CD4-positive, alpha-beta T cell treated with Interleukin-2 at 100 ng/mL for 4 hours (primary cell): ENCODE measurements at regions not wholly inside any gene's neighbourhood (a gene's known extent, or its start where the extent isn't known, plus 50 kb on each side); places are given as distances from the start of the nearest gene placed in this dataset.

ENCODE experiments used
- DNase-seq: peaks from one replicate; pipeline ENCODE4 v3.0.0-alpha.2; 2020; ENCODE audit warnings: low spot score

- DNase-seq = no peak
Measured at GRCh38 chr9:73459817-73460216, 308.2 kb downstream of the ANXA1 start.

GRCh38 chr9:73468716-73469115 lies 317.1 kb downstream of the ANXA1 start:
- DNase-seq = no peak

GRCh38 chr9:73470766-73471165 lies 319.1 kb downstream of the ANXA1 start:
- DNase-seq = no peak

- DNase-seq = no peak
Measured at GRCh38 chr9:73474002-73474600, 322.4 kb downstream of the ANXA1 start.

- DNase-seq = no peak
Measured at GRCh38 chr9:73474625-73475024, 323.0 kb downstream of the ANXA1 start.

GRCh38 chr9:73494894-73495293 lies 343.2 kb downstream of the ANXA1 start:
- no peak for DNase-seq

GRCh38 chr9:73497796-73498195 lies 346.1 kb downstream of the ANXA1 start:
- DNase-seq = no peak

- DNase-seq = no peak
Measured at GRCh38 chr9:73515216-73515615, 363.6 kb downstream of the ANXA1 start.

- no peak for DNase-seq
Measured at GRCh38 chr9:73523391-73523790, 371.7 kb downstream of the ANXA1 start.

GRCh38 chr9:73525350-73525749 lies 373.7 kb downstream of the ANXA1 start:
- no peak for DNase-seq

- DNase-seq = no peak
Measured at GRCh38 chr9:73527521-73527920, 375.9 kb downstream of the ANXA1 start.

- DNase-seq = no peak
Measured at GRCh38 chr9:73528926-73529325, 377.3 kb downstream of the ANXA1 start.

- DNase-seq = no peak
Measured at GRCh38 chr9:73529666-73530065, 378.0 kb downstream of the ANXA1 start.

- DNase-seq = no peak
Measured at GRCh38 chr9:73531051-73531532, 379.4 kb downstream of the ANXA1 start.

- no peak for DNase-seq
Measured at GRCh38 chr9:73531658-73532057, 380.0 kb downstream of the ANXA1 start.

- no peak for DNase-seq
Measured at GRCh38 chr9:73532985-73533384, 381.3 kb downstream of the ANXA1 start.

GRCh38 chr9:73536403-73536802 lies 384.7 kb downstream of the ANXA1 start:
- no peak for DNase-seq

- DNase-seq = no peak
Measured at GRCh38 chr9:73537561-73537960, 385.9 kb downstream of the ANXA1 start.

- no peak for DNase-seq
Measured at GRCh38 chr9:73539881-73540390, 388.3 kb downstream of the ANXA1 start.

- DNase-seq = no peak
Measured at GRCh38 chr9:73541923-73542322, 390.3 kb downstream of the ANXA1 start.

GRCh38 chr9:73543727-73544126 lies 392.1 kb downstream of the ANXA1 start:
- no peak for DNase-seq

GRCh38 chr9:73548201-73548600 lies 396.5 kb downstream of the ANXA1 start:
- no peak for DNase-seq

- no peak for DNase-seq
Measured at GRCh38 chr9:73549991-73550390, 398.3 kb downstream of the ANXA1 start.

- DNase-seq = no peak
Measured at GRCh38 chr9:73553295-73553694, 401.6 kb downstream of the ANXA1 start.
